Ectodermal cell (in vitro differentiated cells): ENCODE measurements at regions not wholly inside any gene's neighbourhood (a gene's known extent, or its start where the extent isn't known, plus 50 kb on each side); places are given as distances from the start of the nearest gene placed in this dataset.

Experiments used
- H3K27ac ChIP-seq: 2 replicates; pipeline ENCODE4 v1.7.0; 2013; ENCODE audit warnings: mild to moderate bottlenecking, low read depth, low read length; ENCODE audit not compliant: insufficient read depth, poor library complexity, severe bottlenecking
- H3K27me3 ChIP-seq: 2 replicates; pipeline ENCODE4 v1.7.0; 2013; ENCODE audit warnings: mild to moderate bottlenecking, low read length; ENCODE audit not compliant: insufficient read depth, control insufficient read depth, poor library complexity, severe bottlenecking
- H3K36me3 ChIP-seq: one replicate; pipeline ENCODE4 v1.7.0; 2013; ENCODE audit warnings: low read length; ENCODE audit not compliant: control insufficient read depth, insufficient read depth
- H3K4me1 ChIP-seq: one replicate; pipeline ENCODE4 v1.7.0; 2013; ENCODE audit warnings: low read length; ENCODE audit not compliant: control insufficient read depth, insufficient read depth
- H3K4me3 ChIP-seq: 2 replicates; pipeline ENCODE4 v1.7.0; 2013; ENCODE audit warnings: low read depth, low read length, control low read depth; ENCODE audit not compliant: insufficient read depth
- H3K9me3 ChIP-seq: 2 replicates; pipeline ENCODE4 v1.7.0; 2013; ENCODE audit warnings: mild to moderate bottlenecking, low read length, moderate library complexity; ENCODE audit not compliant: control insufficient read depth
- WGBS, 2 experiments: methylation state at CpG; one replicate each; pipeline ENCODE4 v1.1.7; 2013; ENCODE audit warnings: missing lambda C conversion rate in 2 of 2; 5-methylcytosine and 5-hydroxymethylcytosine counted together

DNA sequence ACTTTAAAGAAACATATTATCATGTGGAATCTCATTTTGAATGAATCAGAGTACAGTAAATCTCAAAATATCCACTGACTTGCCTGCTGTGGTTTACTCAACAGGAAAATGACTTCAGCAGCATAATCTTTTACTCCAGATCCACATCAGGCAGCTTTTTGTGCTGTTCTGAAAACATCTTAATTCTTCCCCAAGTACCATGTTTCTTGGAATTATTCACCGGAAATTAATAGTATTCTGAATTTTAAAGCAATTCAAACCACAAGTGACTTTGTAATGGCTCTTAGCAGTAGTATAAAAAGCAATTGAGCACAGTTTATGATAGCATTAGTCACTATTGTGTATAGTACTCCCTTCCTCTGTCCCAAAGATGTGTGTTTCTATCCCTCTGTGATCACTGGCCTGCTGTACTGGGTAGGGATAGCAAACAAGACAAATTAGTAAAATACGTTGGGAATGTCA lies 64.2 kb upstream of the ERRFI1 start:
- no peaks in the 10 kb centered on the region for H3K36me3 ChIP-seq
- 92 to 93% methylated on average over 1 to 2 of the region's 2 CpGs for WGBS, 2 experiments
- H3K27ac ChIP-seq = no peak overlapping the region
- no peaks in the 10 kb centered on the region for H3K9me3 ChIP-seq
- H3K27me3 ChIP-seq = no peaks in the 10 kb centered on the region
- H3K4me3 ChIP-seq = no peak overlapping the region
- H3K4me1 ChIP-seq = peaks cover 7% of the 10 kb centered on the region

DNA sequence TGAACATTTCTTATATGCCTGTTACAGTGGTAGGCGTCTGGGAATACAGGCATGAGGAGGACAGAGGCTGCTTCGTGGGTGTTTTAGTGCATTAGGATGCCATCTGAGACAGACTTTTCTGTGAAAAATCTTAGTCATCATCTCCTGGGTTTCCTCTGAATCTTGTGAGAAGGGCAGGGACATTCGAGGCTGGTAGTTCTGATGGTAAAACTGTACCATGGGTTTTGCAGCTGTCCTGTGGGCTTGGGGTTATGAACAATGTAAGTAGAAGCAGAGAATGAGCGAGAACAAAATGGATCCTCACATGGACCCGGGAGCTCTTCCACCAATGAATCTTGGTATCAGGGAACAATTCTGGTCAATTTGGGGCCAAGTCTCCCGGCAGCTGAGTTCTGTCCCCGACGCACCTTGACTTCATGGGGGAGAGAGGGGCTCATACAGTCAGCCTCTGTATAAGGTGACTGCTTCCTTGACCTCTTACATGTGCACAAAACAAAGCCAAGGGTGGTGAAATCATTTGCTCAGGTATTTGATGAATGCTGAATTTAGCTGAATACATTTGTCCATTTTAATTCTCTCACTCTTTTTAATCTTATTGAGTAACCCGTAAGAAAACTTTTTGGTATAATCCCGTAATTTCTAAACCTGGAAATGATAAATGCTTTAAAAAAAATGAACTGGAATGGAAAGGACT lies 63.6 kb upstream of the ERRFI1 start:
- Histone ChIP-seq H3K4me3 (no peak overlapping the region), H3K9me3 (no peaks in the 10 kb centered on the region), H3K27me3 (no peaks in the 10 kb centered on the region), H3K4me1 (peaks cover 7% of the 10 kb centered on the region), H3K36me3 (no peaks in the 10 kb centered on the region), H3K27ac (no peak overlapping the region)
- WGBS, 2 experiments = 92 to 95% methylated on average over 8 to 10 of the region's 10 CpGs

DNA sequence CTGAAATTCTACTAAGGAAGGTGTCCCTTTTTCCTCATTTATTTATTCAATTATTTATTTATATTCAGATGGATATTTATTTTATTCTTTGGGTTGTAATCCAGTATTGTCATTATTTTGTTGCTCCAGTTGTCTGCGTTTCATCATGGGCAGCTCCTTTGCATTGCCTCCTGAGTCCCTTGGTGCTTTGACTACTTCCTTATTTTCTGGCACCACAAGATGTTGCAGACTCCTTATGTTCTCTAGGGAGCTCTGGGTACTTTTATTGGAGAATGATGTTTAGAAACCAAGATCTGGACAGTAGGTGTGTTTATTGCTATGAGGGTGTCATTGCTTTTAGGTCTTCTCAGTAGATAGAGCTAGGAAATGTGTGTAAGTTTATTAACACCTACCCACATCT lies 59.9 kb upstream of the ERRFI1 start:
- no peaks in the 10 kb centered on the region for H3K27me3 ChIP-seq
- H3K4me3 ChIP-seq = no peak overlapping the region
- no peaks in the 10 kb centered on the region for H3K36me3 ChIP-seq
- no peak overlapping the region for H3K27ac ChIP-seq
- H3K4me1 ChIP-seq = no peaks in the 10 kb centered on the region
- H3K9me3 ChIP-seq = no peaks in the 10 kb centered on the region
- 90 to 94% methylated on average over 1 of the region's 1 CpG for WGBS, 2 experiments

DNA sequence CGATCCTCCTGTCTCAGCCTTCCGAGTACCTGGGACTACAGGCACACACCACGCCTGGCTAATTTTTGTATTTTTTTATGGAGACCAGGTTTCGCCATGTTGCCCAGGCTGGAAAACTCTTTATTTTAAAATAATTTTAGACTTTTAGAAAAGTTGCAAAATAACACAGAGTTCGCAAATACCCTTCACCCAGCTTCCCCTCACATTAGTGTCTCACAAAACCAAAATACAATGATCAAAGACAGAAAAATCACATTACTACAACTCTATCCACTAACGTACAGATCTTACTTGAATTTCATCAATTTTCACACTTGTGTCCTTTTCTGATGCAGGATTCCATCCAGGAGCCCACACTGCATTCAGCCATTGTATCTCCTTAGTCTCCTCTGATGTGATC lies 58.8 kb upstream of the ERRFI1 start:
- Histone ChIP-seq H3K27ac (no peak overlapping the region), H3K27me3 (no peaks in the 10 kb centered on the region), H3K36me3 (no peaks in the 10 kb centered on the region), H3K4me3 (no peak overlapping the region), H3K4me1 (no peaks in the 10 kb centered on the region), H3K9me3 (no peaks in the 10 kb centered on the region)
- WGBS, 2 experiments = 89 to 95% methylated on average over 6 of the region's 6 CpGs

DNA sequence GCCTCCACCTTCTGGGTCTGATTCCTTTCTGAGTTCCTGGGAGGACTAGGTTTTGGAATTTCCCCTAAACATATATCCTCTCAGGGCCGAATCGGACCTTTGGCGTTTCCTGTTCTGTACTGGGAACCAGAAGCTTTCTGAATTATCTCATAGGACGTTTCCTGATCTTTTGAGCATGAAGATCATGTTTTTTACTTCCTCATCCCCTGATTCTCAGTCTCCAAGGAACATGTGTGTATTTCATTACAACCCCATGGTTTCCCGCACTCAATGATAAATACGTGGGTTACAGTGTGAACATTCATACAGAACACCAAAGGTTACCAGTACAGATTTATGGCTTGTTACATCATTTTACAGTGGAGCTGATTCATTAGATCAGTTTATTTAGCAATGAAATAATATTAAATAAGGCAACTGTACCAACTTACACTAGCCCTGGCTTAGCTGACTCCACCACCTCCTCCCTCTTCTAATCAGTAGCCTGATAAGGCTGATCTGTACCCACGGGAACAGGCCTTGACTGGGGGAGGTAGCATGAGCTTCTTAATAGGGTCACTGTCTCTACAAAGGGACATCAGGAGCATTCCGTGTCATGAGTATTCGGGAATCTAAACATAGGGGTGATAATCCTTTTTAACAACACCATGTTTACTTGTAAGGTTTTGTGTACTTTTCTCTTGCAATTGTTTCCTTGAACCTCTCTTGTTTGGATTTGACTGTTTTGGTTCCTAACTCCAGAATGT lies 57.8 kb upstream of the ERRFI1 start:
- H3K9me3 ChIP-seq = no peaks in the 10 kb centered on the region
- H3K4me3 ChIP-seq = no peak overlapping the region
- no peak overlapping the region for H3K27ac ChIP-seq
- H3K4me1 ChIP-seq = no peaks in the 10 kb centered on the region
- H3K27me3 ChIP-seq = no peaks in the 10 kb centered on the region
- no peaks in the 10 kb centered on the region for H3K36me3 ChIP-seq
- WGBS, 2 experiments = 82 to 87% methylated on average over 9 of the region's 9 CpGs

DNA sequence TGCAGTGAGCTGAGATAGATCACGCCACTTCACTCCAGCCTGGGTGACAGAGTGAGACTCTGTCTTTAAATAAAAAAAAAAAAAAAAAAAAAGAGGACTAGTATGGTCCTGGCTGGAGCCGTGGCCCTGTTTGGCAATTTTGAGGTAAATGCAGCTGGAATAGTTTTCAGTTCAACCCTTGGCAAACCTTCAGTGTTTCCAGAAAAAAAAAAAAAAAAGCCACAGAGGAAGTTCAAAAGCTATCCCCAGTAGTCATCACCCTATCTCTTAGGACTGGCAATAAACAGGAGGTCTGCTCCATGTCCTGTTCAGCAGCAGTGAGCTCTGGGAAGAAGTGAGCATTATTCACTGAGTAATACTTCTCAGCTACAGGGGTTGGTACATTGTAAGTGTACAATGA lies 56.8 kb upstream of the ERRFI1 start:
- H3K4me3 ChIP-seq = no peak overlapping the region
- no peaks in the 10 kb centered on the region for H3K27me3 ChIP-seq
- H3K4me1 ChIP-seq = no peaks in the 10 kb centered on the region
- no peaks in the 10 kb centered on the region for H3K9me3 ChIP-seq
- 93 to 95% methylated on average over 2 of the region's 2 CpGs for WGBS, 2 experiments
- no peak overlapping the region for H3K27ac ChIP-seq
- H3K36me3 ChIP-seq = no peaks in the 10 kb centered on the region

DNA sequence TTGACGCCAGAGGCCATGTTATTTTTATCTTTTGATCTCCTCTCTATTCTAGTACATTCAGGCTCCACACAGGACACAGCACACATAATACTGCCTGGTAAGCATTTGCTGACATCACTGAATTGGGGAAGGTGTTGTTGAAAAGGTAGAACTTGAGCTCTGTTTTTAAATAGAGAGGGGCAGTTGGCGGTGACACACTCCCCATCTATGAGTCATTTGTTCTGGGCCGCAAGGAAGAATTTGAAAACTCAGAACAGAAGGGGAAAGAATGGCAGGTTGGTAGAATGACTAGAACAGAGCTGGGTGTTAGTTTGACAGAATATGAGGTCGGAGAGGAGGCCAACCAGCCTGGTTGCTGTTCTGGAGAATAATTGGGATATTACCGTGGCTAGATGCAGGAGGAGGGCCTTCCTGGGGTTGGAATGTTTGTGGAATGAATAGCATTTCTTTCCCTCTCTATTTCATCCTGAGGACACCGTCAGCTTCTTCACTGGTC lies 52.1 kb upstream of the ERRFI1 start:
- H3K4me1 ChIP-seq = no peaks in the 10 kb centered on the region
- 82 to 83% methylated on average over 6 of the region's 6 CpGs for WGBS, 2 experiments
- H3K4me3 ChIP-seq = no peak overlapping the region
- H3K9me3 ChIP-seq = no peaks in the 10 kb centered on the region
- H3K27ac ChIP-seq = no peak overlapping the region
- H3K36me3 ChIP-seq = no peaks in the 10 kb centered on the region
- H3K27me3 ChIP-seq = no peaks in the 10 kb centered on the region

DNA sequence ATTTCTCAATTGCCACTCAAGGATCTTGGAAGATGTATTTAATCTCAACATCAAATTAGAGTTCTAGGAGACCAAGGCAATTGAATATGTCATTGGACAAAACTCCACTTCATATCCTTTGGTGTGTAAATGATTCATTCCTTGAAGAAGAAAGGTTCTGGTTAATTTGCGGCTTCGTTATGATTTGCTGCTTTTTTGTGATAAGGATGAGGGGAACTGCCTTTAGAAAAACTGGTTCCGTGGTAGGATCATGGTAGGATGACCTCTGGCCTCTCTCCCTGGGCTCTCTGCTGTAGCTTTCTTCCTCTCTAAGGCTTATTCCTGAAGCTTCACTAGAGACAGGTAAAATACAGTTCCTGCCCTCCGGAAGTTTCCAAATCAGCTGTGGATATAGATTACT lies 51.5 kb upstream of the ERRFI1 start:
- H3K27me3 ChIP-seq = no peaks in the 10 kb centered on the region
- no peaks in the 10 kb centered on the region for H3K9me3 ChIP-seq
- H3K4me1 ChIP-seq = no peaks in the 10 kb centered on the region
- WGBS, 2 experiments = 92 to 94% methylated on average over 3 to 4 of the region's 4 CpGs
- H3K36me3 ChIP-seq = no peaks in the 10 kb centered on the region
- H3K4me3 ChIP-seq = no peak overlapping the region
- no peak overlapping the region for H3K27ac ChIP-seq

DNA sequence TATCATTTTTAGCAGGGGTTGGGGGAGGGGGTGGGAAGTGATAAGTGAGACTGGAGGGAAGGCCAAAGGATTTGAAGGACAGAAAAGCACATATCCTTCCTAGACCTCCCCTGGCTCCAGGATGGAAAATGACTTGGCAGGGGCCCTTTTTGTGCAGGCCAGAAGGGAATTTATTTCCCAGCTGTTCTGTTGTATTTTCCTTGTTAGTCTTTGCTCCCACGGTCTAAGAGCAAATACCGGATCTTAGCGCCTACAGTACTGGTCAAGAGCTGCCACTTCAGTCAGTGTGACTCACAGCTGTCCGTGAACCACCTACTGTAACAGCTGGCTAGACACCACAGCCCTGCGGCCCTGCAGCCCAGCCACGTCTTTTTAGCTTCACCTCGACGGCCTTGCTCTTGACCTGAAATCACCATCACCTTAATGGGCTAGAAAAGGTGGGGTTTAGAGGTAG lies 51.0 kb upstream of the ERRFI1 start:
- H3K27ac ChIP-seq = no peak overlapping the region
- 74 to 80% methylated on average over 5 to 8 of the region's 8 CpGs for whole genome bisulfite sequencing, 2 experiments
- H3K36me3 ChIP-seq = no peaks in the 10 kb centered on the region
- H3K27me3 ChIP-seq = no peaks in the 10 kb centered on the region
- H3K4me1 ChIP-seq = no peaks in the 10 kb centered on the region
- no peak overlapping the region for H3K4me3 ChIP-seq
- no peaks in the 10 kb centered on the region for H3K9me3 ChIP-seq

DNA sequence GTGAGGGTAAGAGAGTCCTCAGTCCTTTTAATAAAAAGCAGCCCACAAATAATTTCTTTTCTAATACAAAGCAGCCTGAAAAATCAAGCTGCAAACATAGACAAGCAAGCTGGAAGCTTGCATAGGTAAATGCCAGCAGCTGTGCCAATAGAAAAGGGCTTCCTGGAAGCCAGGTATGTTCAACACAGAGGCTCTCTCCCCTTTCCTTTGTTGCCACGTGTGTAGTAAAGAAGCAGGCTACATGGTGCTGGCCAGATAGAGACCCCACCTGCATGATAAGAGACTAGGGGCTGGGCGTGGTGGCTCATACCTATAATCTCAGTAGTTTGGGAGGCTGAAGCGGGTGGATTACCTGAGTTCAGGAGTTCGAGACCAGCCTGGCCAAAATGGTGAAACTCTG lies 50.1 kb upstream of the ERRFI1 start:
- 86 to 92% methylated on average over 4 of the region's 4 CpGs for WGBS, 2 experiments
- Histone ChIP-seq H3K36me3 (no peaks in the 10 kb centered on the region), H3K9me3 (no peaks in the 10 kb centered on the region), H3K4me1 (no peaks in the 10 kb centered on the region), H3K27ac (no peak overlapping the region), H3K27me3 (no peaks in the 10 kb centered on the region), H3K4me3 (no peak overlapping the region)
